ENCODE measurements at regions not wholly inside any gene's neighbourhood (a gene's known extent, or its start where the extent isn't known, plus 50 kb on each side); places are given as distances from the start of the nearest gene placed in this dataset.
"Not testable (repeated sequence)": the region's sequence is repeated elsewhere in the genome, so short reads cannot be mapped to it uniquely, and the experiment has no call there.

DNA sequence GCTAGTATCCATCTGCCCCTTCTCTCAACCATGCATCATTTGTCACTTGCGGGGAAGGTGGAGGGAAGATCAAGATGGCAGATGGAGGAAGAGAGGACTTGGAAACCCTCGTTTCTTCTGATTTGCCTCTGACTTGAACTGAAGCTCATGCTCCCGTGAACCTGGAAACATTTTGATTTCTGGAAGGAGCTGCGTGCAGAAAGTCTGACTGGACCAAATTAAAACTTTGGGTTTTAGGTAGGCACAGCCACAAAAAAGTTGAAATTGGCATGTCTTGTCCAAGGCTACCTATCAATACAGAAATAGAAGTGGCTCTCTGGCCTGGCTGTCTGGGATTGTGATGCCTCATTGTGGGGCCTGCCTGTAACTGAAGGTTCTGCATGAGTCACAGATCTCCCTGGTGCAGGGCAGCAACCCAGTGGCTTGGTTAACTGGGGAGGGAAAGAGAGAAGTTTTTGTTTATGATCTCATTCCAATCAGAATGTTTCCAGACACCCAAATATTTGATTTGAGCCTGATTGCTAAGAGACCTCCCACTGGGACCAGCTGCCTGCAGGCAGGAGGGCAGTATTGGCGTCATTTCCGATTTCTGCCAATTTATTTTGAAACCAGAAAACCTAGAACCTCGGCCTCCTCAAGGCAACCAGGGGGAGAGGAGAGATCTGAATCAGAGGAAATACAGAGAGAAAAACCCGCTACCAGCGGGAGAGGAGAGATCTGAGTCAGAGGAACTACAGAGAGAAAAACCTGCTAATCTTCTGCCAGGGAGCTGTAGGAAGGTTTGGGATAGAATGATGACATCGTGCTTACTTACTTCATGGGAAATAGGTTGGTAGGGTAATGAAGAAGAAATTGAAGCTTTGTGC is 363.6 kb downstream of the ANKRD30A start:
- H3K36me3 ChIP-seq, result no peaks in the 10 kb centered on the region
- H3K27ac ChIP-seq, result no peak overlapping the region
- no peaks in the 10 kb centered on the region for H3K9me3 ChIP-seq
- no peaks in the 10 kb centered on the region for H3K27me3 ChIP-seq
- intact Hi-C loops (cut with DNase I; ENCODE audit: low total_unique reads), result no loop called here
- peaks cover 0 to 4% (median 0%) of the 10 kb centered on the region in 4 donors for H3K4me1 ChIP-seq
- TF ChIP-seq, protein P1, sequence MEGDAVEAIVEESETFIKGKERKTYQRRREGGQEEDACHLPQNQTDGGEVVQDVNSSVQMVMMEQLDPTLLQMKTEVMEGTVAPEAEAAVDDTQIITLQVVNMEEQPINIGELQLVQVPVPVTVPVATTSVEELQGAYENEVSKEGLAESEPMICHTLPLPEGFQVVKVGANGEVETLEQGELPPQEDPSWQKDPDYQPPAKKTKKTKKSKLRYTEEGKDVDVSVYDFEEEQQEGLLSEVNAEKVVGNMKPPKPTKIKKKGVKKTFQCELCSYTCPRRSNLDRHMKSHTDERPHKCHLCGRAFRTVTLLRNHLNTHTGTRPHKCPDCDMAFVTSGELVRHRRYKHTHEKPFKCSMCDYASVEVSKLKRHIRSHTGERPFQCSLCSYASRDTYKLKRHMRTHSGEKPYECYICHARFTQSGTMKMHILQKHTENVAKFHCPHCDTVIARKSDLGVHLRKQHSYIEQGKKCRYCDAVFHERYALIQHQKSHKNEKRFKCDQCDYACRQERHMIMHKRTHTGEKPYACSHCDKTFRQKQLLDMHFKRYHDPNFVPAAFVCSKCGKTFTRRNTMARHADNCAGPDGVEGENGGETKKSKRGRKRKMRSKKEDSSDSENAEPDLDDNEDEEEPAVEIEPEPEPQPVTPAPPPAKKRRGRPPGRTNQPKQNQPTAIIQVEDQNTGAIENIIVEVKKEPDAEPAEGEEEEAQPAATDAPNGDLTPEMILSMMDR (IDR thresholded peaks at IDR 0.05), result no peak
- DNase-seq, result no peak
- no peak overlapping the region for H3K4me3 ChIP-seq

DNA sequence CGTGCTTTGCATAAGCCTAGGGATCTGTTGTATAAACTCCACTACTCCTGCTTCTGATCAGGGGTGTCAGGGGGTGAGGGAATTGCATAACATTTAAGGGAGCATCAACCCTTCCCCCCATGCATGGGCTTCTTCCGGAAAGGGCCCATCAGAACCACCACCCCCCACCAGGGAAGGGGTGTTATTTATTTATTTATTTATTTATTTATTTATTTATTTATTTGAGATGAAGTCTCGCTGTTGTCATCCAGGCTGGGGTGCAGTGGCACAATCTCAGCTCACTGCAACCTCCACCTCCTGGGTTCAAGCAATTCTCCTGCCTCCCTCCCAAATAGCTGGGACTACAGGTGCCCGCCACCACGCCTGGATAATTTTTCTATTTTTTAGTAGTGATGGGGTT is 355.2 kb downstream of the ANKRD30A start:
- H3K4me1 ChIP-seq; H3K27ac ChIP-seq; DNase-seq; H3K27me3 ChIP-seq; H3K9me3 ChIP-seq; H3K4me3 ChIP-seq; intact Hi-C loops (cut with DNase I; ENCODE audit: low total_unique reads); H3K36me3 ChIP-seq: not testable (repeated sequence)

DNA sequence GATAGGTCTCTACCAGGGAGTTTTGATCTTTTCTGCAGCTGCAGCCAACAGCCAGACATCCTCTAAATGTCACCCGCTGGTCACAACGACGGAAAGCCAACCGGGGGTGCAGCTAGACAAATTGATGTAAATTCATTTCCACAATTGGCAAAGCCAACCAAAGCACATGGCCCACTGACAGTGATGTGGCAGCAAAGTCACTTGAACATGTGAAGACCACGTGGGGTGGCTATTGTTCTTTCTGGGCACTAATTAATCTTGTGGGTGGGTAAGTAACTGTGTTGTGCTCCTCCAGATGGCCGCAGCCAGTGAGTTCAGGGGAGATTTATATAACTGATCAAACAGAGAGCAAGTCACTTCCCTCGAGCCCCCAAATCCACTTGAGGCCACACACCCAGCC is 354.1 kb downstream of the ANKRD30A start:
- intact Hi-C loops (cut with DNase I; ENCODE audit: low total_unique reads), result no loop called here
- Histone ChIP-seq H3K4me1 (no peaks in the 10 kb centered on the region), H3K9me3 (no peaks in the 10 kb centered on the region), H3K27ac (no peak overlapping the region), H3K4me3 (no peak overlapping the region), H3K27me3 (no peaks in the 10 kb centered on the region), H3K36me3 (no peaks in the 10 kb centered on the region)
- no peak for DNase-seq
- TF ChIP-seq, protein P1 (IDR thresholded peaks at IDR 0.05), result no peak

DNA sequence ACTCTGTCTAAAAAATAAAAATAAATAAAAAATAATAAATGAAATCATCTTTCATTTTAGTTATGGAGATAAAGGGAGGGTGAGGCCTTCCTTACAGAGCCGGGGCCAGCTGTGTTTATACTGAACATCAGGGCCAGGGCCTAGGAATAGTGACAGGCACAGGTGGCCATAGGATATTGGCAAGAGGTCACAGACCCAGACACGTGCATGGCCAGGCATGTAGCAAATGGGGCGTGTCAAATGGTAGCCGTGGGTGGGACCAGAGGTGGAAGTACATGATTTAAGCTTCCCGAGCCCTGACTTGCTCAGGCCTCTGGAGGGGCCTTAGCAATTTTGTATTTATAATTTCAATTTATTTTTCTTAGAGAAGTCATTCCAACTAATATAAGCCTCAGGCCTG is 353.0 kb downstream of the ANKRD30A start:
- intact Hi-C loops (cut with DNase I; ENCODE audit: low total_unique reads), result no loop called here

DNA sequence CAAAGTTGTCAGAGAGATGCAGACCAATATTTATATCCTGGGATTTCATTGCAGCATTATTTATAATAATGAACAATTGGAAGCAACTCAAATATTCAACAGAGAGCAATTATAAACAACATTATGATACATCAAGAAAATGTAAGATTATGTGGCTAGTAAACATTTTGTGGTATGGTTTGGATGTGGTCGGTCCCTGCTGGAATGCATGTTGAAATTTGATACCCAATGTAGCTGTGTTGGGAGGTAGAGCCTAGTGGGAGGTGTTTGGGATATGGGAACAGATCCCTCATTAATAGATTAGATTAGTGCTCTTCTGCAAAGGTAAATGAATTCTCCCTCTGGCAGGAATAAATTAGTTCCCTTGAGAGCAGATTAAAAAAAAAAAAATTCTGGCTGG is 350.9 kb downstream of the ANKRD30A start:
- Histone ChIP-seq H3K4me3 (no peak overlapping the region), H3K9me3 (no peaks in the 10 kb centered on the region), H3K27me3 (no peaks in the 10 kb centered on the region), H3K4me1 (no peaks in the 10 kb centered on the region), H3K27ac (no peak overlapping the region), H3K36me3 (no peaks in the 10 kb centered on the region)
- intact Hi-C loops (cut with DNase I; ENCODE audit: low total_unique reads), result no loop called here
- DNase-seq, result no peak
- TF ChIP-seq, protein P1 (IDR thresholded peaks at IDR 0.05), result no peak

More for the DNA sequence above, 353.0 kb downstream of the ANKRD30A start:
- no peaks in the 10 kb centered on the region for H3K27me3 ChIP-seq
- H3K4me1 ChIP-seq, result no peaks in the 10 kb centered on the region
- no peaks in the 10 kb centered on the region for H3K36me3 ChIP-seq
- TF ChIP-seq, protein P1 (IDR thresholded peaks at IDR 0.05), result no peak
- no peaks in the 10 kb centered on the region for H3K9me3 ChIP-seq
- no peak overlapping the region for H3K4me3 ChIP-seq
- peak in 1 of 2 donors; percentile 25 for DNase-seq
- no peak overlapping the region for H3K27ac ChIP-seq

DNA sequence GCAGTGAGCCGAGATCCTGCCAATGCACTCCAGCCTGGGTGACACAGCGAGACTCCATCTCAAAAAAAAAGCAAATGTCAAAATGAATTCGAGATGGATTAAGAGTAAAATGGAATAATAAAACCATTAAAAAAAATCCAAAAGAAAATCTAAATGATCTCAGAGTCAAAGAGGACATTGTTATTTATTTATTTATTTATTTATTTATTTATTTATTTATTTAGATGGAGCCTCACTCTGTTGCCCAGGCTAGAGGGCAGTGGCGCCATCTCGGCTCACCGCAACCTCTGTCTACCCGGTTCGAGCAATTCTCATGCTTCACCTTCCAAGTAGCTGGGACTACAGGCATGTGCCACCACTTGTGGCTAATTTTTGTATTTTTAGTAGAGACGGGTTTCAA is 349.2 kb downstream of the ANKRD30A start:
- Histone ChIP-seq H3K36me3 (no peaks in the 10 kb centered on the region), H3K27me3 (no peaks in the 10 kb centered on the region), H3K4me3 (no peak overlapping the region), H3K27ac (no peak overlapping the region), H3K4me1 (no peaks in the 10 kb centered on the region), H3K9me3 (no peaks in the 10 kb centered on the region)
- DNase-seq, result no peak
- intact Hi-C loops (cut with DNase I; ENCODE audit: low total_unique reads), result no loop called here
- TF ChIP-seq, protein P1 (IDR thresholded peaks at IDR 0.05), result no peak

Measured in tibial artery (tissue), 4 donors.